NCI-H128 (cell line): ENCODE measurements at regions not wholly inside any gene's neighbourhood (a gene's known extent, or its start where the extent isn't known, plus 50 kb on each side); places are given as distances from the start of the nearest gene placed in this dataset.

ENCODE experiments used
- DNase-seq: peaks from one replicate; lab custom pipeline; 2025; ENCODE audit not compliant: unreplicated experiment; lab: John Stamatoyannopoulos, UW

DNA sequence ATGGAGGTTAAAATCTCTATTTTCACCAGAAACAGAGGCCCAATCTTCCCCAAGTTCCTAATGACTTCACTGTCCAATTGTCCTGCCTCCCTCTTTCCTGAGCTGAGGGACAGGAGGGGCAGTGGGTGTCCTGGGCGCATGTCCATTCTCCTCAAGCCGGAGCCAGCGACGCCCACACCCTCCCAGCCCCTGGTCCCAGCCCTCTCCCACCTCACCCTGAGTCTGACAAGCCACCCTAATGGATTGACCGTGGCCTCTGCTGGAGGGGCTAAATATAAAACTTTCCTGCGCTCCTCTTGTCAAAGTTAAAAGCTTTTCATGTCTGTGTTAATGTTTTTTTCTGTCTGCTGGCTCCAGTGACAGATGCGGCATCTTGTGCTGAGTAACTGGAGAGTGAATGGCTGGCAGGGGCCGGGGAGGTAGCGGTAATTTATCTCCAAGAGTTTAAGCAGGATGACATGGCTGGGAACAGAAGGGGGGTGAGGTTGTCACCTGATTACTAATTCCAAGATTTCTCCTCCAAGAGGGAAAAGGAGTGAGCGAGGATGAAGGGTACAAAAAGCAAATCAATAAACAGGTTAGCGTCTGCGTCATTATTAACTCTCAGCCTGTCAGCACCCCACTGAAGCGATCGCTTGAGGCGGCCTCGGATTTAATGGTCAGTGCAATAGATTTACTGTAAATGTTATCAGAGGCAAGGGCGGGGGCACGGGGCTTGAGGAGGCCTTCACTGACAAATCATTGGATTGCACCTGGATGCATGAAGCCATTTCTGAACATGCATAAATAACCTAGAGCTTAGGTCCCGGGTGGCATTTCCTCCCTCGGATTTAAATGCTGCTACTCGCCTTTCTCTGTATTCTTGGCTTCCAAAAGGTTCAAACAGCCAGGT lies 118.1 kb upstream of the MAFB start:
- DNase-seq, result no peak

DNA sequence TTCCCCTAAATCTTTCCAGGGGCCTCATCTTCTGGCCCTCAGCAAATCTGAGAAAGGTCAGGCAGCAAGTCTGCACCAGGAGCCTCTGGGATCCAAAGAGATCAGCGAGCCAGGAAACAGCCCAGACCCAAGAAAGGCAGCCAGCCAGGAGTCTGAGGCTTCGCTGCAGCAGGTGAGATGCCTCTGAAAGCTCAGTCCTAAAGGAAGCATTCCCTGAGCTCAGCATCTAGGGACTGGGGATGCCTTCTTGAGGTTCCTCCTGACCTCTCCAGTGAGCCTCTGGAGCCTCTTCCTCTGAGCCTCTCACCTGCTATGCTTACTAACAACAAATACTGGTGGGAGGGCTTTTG lies 118.8 kb upstream of the MAFB start:
- DNase-seq, result no peak

DNA sequence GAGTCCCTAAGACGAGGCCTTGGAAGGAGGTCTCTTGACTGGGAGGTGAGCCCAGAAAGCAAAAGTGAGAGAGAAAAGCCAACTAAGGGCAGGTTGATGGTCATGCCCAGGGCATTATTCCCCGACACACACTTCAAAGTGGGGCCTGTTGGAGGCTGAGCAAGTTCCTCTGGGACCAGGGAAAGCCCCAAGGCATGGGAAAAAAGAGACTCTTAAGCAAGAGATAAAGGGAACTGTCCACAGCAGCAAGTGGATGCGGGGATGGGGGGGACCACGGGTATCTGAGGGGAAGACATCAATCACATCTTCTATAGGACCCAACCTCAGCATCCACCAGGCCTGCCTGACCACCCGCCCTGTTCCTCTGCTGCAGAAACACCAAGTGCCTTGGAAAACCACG lies 119.9 kb upstream of the MAFB start:
- DNase-seq, result no peak

DNA sequence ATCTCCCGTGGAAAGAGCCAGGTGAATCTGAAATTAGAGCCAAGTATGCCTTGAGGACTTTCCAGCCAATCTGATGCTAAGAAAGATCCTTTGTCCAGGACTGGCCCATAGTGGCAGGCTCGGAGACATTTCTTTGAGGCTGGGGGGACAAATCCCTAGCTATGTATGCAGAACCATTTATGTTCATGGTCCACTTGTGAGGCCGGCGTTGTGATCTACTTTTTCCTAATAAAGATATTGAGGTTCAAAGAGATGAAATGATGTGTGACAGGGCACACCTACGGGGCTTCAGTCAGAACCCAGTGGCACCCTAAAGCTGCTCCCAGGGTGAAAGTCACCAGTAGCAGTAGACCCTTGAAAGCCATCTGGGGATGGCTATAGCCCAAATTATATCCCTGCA lies 120.3 kb upstream of the MAFB start:
- DNase-seq, result no peak

DNA sequence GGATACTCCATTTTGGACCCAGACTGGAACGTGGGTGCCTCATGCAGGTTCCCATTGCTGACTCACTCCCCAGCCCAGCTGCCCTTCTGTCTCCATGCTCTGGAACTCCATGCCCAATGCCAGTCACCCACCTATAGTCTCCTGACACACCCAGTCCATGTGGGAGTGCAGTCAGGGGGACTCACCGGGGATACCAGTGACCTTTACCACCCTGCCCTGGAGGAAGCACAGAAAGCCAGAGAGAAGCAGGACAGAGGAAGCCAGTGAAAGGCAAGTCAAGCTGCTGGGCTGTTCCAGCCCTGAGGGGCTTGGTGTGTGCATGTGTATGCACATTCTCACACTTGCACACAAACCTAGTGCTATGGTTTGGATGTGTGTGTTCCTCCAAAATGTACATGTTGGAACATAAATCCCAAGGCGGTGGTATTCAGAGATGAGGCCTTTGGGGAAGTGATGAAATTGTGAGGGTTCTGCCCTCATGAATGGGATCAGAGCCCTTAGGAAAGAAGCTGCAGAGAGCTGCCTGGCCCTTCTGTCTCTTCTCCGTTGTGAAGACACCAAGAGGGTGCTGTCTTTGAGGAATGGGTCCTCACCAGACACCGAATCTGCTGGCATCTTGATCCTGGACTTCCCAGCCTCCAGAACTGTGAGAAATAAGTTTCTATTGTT lies 121.4 kb upstream of the MAFB start:
- no peak for DNase-seq

DNA sequence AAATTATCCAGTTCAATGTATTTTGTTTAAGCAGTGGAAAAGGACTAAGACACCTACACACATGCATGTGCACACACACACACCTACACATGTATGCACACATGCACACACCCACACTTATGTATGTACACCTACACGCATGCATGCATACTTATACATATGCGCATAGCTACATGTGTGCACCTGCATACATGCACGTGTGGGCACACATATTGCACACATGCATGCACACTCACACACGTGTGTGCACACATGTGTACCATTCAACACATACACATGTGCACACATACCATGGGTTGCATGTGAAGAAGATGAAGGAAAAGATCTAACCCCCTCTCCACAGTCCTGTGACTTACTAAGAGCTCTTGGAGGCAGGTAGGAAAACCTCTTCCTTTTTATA lies 122.0 kb upstream of the MAFB start:
- no peak for DNase-seq

DNA sequence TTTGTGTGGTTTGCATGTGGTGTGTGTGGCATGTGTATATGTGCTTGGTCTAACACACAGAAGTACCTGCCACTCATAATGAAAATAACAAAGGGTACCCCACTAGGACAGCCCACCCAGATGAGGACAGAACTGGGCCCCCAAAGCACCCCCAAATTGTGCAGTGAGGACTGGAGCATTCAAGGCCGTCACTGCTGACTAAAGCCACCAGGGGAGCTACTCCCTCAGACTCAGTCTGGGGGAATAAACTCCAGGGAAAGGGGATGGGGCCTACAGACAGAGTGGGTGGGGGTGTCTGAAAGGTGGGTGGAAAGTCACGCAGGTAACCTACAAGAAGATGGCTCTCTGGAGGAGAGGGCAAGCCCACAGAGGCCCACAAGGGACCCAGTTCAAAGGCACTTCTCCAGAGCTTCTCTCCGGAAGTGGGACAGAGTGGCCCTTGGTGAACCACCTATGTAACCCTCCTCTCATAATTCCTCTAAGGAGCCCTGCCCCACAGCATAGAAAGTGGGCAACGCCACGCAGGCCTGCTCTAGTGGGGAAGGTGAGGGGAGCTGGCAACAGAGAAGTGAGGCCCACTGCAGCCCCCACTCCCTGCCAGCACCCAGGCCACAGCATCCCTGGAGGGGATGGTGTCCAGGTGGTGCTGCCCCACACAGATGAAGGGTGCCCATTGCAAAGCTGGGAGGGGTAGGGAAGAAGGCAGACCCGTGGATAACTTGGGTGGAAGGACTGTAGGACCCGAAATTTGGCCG lies 122.8 kb upstream of the MAFB start:
- no peak for DNase-seq

DNA sequence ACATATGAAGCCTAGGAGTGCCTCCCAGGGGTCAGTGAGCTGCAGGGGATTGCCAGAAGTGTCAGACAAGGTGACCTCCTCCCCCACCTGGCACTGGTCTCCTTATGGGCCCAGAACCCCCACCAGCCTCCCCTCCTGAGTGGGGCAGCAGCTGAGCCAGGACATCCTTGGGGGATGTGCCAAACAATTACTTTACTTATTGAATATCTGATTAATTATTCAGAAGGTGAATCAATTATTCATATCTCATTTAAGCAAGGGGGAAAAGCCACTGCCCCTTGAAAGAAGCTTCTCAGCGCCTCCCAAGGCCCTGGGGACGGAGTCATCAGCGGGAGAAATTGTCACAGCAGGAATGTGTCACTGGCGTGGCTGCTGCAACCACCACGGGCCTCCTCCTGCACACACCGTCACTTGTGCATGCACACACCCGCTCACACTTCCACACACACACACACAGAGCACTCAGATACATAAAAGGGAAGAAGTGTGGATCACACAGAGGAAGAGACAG lies 123.4 kb upstream of the MAFB start:
- no peak for DNase-seq

DNA sequence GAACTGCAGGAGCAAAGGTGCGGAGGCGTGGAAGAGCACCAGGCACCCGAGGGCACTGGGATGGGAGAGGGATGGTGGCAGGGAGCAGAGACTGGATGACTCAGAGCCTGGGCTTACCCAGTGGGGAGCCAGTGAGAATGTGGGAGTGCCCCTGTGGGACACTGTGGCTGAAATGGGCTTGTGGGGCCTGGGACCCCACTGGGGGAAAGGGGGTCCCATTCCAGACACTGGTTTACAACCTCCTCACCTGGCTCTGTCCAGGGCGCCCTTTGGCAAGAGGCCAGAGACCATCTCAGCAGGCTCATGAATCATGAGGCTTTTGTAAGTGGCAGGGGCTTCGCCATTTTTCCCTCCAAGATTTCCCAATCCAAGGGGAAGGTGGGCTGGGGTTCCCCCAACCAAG lies 124.0 kb upstream of the MAFB start:
- no peak for DNase-seq

DNA sequence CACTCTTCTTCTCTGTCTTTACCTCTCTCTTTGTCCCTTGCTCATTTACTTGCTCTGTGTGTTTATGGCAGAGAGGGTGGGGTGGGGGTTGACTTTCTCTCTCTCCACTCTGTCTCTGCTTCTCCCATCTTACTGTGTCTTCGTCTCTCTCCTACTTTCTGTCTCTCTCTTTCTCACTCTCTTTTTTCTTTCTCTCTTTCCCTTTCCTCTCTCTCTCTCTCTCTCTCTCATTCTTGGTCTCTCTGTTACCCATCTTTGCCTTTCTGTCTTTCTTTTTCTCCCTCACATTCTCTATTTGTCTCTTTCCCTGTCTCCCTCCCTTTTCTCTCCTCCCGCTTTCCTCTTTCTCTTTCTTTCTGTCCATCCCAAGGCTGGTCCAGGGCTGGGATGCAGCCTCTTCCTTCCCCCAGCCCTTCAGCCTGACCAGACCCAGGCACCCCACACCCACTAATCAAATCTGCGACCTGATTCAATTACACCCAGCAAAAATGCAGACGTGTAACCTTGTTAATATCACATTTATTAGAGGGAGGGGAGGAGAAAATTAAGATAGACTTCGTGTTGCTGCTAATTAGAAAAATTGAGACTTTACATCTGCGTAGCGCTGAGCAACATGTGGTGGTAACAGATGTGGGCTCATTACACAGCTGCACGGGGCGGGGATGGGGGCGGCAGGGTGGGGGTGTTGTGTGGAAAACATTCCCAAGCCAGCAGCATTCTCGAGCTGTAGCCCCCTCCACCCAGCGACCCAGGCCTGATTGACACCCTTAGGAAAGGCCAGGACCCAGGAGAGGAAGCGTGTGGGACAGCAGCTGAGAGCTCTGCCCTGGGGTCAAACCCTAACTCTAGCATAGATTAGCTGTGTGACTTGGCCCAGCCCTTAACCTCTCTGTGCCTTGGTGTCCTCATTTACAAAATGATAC lies 124.9 kb upstream of the MAFB start:
- no peak for DNase-seq

DNA sequence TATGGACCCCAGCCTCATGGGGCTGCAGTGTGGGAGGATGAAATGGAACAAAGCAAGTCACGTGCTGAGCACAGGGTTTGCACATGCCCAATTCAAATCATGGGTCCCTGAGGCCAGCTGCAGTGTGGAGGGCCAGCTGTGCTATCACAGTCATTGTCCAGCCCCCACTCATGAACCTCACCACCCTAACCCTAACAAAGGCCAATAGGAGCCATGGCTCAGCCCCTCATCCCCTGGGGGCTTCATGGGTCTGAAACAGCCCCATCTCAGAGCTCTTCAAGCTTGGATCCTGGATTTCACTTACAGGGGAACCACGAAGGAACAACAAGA lies 125.6 kb upstream of the MAFB start:
- DNase-seq, result no peak

DNA sequence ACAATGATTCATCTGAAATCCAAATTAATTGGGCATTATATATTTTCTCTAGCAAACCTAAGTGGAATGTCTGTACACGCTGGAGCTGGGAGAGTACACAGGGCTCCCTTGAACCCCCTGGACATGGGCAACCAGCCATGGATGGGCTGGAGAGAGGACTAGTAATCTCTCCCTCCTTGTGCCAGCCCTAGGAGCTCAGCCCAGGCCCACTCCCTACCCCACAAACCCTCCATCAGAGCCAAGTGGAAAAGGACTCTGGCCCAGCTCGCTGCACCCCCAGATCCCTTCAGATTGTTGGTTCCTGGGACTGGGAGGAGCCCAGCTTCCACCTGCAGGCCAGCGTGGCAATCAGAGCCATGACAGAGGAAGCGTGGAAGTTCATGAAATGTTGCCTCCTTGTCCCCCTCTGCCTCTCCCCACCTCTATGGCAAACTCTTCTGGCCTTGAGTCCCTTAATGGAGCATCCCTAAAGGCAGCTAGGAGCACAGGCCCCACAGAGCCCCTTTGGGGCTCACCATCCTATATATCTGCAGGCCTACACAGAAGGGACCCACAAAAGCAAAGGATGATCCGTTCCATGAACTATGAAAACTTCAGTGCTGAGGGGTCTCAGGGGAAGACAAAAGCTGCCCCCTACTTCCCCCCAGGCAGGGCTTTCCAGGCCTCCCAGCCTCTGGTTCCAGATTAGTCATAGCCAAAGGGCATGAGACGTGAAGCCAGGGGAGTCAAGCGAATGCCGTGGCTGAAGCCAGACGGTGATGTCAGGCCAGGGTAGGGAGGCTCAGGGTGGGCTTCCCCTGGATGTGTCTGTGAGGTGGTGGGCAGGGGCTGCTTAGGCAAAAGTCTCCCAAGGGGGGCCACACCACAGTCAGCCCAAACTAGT lies 126.4 kb upstream of the MAFB start:
- no peak for DNase-seq

DNA sequence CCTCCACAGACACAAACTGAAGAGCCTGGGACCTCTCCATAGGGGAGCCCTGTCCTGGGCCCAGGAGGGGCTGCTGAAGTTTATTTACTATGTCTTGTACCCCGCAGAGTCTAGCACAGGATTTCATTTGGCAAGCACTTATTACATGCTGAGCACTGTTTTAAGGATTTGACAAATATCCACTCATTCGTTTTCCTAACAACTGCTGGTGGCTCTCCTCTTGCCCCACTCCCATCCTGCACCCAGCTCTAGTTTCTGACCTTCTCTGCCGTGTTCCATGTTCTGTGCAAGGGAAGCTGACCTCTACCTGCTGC lies 127.0 kb upstream of the MAFB start:
- no peak for DNase-seq

DNA sequence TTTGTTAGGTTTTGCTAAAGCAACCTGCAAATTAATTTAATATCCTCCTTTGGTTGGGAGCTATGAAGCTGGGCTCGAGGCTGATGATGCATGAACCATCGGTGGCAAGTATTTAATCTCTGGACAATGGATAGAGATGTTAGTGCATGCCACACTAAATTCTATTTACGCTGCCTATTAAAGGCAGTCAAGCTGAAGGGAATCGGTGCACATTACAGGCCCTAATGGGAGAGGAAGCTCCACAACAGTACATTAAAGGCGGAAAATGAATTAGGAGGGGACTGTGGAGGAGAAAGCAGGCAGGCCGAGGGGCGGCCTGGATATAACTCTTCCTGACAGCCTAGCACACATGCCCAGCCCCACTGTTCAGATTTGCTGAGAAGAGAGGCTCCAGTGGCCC lies 132.4 kb upstream of the MAFB start:
- no peak for DNase-seq

DNA sequence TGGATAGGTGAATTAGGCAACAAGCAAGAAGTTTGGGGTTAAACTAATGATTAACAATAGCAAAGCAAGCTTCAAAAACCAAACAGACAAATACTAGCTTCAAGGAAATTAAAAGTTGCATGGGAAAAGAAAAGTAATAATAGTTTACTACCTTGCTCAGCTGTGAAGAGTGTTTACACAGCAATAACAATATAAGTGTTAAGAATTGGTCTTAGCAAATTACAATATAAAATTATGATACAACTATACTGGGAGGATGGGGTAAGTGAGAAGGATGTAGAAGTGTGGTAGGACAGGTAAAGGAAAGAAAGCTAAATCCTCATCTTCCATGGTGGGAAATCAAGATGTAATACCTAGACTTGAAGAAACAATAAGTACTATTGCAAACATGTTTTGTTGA lies 137.7 kb upstream of the MAFB start:
- DNase-seq, result no peak

DNA sequence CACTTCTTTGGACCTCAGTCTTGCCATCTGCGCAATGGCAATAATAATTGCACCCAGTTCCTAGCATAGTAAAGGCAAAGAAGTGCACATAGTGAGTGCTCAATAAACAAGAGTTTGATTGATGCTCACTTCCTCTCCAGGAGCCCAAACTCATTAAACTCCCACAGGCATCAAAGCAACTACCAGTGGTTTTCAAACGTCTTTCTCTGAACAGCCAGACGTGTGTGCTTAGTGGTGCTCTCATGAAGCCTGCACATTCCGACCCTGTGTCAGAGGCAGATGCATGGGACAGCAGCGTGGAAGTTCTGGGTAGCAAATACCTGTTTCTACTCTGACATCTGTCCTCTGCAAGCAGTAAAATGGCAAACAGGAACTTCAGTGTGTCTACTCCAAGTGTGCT lies 146.3 kb upstream of the MAFB start:
- no peak for DNase-seq

DNA sequence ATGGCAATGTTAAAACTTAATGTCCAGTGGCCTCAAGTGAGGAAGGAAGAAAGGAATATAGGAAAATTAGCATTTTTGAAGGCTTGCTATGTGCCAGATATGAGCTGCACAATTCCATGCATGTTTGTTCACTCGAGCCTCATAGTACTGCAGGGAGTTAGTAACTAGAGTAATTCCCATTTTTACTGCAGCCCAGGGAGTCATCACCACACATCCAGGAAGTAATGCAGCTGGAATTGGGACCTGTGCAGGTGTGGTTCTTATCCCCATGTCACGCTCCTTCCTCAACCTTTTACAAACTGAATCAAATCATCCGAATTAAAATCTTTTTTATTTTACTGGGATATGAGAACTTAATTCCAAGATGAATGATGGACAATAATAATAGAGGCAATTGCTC lies 149.5 kb upstream of the MAFB start:
- no peak for DNase-seq

DNA sequence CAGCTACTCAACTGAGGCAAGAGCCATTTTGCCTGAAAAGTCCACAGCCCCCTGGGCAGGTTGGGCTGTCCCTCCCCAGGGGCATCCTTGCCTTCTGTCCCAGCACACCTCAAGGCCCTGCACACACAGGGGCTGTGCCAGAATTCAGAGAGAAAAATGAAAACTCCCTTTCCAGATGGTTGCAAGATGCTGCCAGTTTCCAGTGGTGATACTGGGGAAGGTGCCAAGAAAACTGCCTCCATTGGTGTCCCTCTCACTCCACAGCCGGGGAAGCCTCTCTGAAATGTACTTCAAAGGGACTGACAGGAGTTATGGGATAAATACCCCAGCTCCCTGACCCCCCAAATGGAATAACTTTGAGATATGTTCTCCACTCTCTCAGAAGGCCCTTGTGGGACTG lies 154.2 kb upstream of the MAFB start:
- DNase-seq, result no peak

DNA sequence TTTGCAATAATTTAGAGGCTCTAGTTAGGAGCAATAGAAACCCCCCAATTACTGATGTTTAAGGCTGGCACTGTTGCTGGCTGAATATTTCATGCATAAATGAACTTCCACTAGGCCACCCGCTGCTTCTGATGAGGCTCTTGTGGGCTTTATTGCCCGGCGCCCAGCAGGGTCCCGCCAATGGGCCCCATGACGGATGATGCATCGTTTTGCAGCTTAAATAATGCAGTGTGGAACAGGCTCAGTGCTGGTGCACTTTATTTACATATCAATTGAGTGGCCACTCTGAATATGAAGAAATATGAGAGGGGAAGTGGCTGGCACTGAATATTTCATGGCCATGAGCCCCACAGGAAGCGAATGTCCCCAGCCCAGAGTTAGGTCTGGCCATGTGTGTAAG lies 155.3 kb upstream of the MAFB start:
- no peak for DNase-seq

DNA sequence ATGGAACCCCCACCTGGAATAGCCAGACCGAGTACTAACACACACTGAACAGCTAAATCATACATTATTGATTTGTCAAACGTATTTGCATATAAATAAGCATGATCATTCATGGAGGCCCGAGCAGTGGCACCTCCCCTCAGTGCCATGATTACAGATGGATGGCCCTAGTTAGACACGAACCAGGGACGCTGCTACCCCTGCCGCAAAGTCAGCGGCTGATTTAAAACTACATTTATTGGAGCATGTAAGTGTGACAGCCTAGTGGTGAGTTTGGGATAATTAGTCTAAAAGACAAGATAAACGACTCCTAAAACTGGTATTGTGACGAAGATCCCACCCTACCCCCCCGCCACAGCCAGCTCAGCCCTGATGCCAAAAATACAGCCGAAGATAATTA lies 159.1 kb upstream of the MAFB start:
- DNase-seq, result no peak
